GM06990 (cell line): ENCODE measurements at regions not wholly inside any gene's neighbourhood (a gene's known extent, or its start where the extent isn't known, plus 50 kb on each side); places are given as distances from the start of the nearest gene placed in this dataset.
"Not testable (repeated sequence)": the region's sequence is repeated elsewhere in the genome, so short reads cannot be mapped to it uniquely, and the experiment has no call there.

Experiments used
- DNase-seq: peaks from one replicate; pipeline ENCODE4 v3.0.0-alpha.2; 2011; ENCODE audit not compliant: insufficient read length; ENCODE audit errors: extremely low read depth
- H3K27me3 ChIP-seq: replicated peaks from 2 replicates; pipeline ENCODE4 v1.6.0; 2011; ENCODE audit warnings: low read length; ENCODE audit not compliant: control insufficient read depth, insufficient read depth
- H3K36me3 ChIP-seq: 2 replicates; pipeline ENCODE4 v1.5.1; 2011; ENCODE audit warnings: low read length; ENCODE audit not compliant: control insufficient read depth, insufficient read depth
- H3K4me3 ChIP-seq: replicated peaks from 2 replicates; pipeline ENCODE4 v1.5.1; 2011; ENCODE audit warnings: low read depth, mild to moderate bottlenecking, control low read depth, low read length
- TF ChIP-seq, protein P1 (sequence below): IDR thresholded peaks from 2 replicates; pipeline ENCODE4 v1.5.1; 2011; ENCODE audit warnings: low read length, control low read depth, mild to moderate bottlenecking, inconsistent platforms; ENCODE audit not compliant: insufficient read depth, poor library complexity, severe bottlenecking

DNA sequence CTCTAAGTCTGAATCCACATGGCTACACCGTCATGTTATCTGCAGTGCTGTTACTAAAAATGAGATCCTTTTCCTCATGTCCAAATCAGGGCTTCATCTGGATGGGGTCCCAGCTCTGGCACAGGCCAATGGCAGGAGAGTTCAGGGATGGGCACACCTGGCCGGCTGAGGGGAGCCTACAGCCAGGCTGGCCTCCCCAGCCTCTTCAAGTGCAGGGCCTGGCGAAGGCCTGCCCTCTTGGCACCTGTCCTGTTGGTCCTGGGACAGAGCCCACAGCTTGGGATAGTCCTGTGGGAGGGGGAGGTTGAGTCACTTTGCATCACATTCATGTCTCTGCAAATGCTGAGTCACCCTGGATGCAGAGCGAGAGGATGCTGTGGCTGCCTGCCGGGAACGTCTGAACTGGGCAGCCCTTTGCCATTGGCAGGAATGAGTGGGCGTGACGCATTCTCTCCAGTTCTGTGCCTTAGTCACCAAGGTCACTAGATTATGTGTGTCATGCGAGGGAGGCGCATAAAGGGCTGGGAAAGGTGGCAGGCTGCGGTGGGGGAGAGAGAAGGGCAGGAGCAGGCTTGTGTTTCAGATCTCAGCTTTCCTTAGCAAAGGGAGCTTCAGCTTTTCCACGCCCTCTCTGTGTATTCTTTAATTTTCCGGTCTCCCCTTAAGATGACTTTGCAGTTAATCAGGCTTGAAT is 223.2 kb upstream of the ECI2 start:
- Histone ChIP-seq H3K36me3 (no peaks in the 10 kb centered on the region), H3K4me3 (no peak overlapping the region), H3K27me3 (no peaks in the 10 kb centered on the region; the same call in 1 of the 2 replicates)
- TF ChIP-seq, protein P1, sequence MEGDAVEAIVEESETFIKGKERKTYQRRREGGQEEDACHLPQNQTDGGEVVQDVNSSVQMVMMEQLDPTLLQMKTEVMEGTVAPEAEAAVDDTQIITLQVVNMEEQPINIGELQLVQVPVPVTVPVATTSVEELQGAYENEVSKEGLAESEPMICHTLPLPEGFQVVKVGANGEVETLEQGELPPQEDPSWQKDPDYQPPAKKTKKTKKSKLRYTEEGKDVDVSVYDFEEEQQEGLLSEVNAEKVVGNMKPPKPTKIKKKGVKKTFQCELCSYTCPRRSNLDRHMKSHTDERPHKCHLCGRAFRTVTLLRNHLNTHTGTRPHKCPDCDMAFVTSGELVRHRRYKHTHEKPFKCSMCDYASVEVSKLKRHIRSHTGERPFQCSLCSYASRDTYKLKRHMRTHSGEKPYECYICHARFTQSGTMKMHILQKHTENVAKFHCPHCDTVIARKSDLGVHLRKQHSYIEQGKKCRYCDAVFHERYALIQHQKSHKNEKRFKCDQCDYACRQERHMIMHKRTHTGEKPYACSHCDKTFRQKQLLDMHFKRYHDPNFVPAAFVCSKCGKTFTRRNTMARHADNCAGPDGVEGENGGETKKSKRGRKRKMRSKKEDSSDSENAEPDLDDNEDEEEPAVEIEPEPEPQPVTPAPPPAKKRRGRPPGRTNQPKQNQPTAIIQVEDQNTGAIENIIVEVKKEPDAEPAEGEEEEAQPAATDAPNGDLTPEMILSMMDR, result no peak
- no peak for DNase-seq

DNA sequence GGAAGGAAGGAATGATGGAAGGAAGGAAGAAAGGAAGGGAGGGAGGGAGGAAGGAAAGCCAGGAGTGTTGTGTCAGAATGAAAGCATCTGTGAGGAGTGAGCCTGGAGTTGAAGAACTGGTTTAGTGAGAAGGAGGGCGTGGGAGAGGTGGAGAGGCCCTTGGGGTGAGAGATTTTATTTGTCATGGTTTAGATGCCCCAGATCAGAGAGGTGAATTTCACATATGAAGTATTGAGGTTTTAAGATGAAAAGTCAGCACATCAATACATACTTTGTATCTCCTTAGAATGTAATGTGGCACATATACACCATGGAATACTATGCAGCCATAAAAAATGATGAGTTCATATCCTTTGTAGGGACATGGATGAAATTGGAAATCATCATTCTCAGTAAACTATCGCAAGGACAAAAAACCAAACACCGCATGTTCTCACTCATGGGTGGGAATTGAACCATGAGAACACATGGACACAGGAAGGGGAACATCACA is 222.3 kb upstream of the ECI2 start:
- not testable (repeated sequence) for DNase-seq, H3K36me3 ChIP-seq, H3K4me3 ChIP-seq, H3K27me3 ChIP-seq

DNA sequence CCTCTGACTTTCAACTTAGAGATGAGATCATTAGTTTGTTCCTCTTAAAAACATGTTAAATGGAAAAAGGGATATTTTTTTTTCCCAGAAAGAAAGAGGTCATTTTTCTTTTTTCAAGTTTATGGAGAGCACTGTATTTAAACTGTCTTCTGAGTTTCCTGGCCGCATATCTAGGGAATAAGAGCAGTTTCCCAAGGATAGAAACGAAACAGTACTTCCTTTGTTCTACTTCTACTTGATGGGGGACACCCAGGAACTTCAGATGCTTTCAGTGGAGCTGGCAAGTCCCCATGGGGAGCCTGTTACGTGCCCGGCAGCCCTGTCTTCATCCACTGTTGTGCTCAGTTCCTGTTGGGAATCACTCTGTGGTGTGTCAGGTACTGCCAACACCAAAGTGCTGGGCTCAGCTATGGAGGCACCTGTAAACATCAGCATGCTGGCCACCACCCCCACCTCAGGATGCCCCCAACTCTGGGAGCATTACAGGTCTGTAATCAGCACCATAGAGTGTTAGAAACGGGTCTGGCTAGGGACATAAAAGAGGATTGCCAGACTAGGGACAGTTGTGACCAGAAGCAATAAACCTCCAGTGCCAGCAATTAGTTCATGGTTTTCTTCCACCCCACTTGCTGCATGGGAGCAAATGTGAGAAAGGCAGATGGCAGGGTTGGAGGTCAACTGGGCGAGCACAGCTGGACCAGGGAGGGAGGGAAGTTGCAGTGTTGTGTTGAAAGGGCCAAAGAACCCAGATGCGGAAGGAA is 221.7 kb upstream of the ECI2 start:
- TF ChIP-seq, protein P1, result no peak
- Histone ChIP-seq H3K27me3 (no peaks in the 10 kb centered on the region), H3K4me3 (no peak overlapping the region), H3K36me3 (no peaks in the 10 kb centered on the region)
- DNase-seq, result no peak

DNA sequence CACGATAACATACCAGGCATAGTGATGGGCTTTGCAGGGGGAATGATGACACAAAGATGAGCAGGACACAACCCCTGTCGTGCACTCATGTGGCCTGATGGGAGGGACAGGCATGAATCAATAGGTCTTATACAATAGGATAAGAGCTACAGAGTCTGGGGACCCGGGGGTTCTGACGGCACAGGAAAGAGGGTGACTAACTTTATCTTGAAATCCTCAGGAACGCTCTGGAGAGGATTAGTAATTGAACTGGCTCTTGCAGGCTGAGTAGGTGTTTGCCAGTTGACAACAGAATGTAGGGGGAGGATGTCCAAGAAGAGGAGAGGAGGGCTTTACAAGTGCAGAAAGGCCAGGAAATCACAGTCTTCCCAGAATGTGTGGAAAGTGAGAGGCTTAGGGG is 219.9 kb upstream of the ECI2 start:
- no peak overlapping the region for H3K4me3 ChIP-seq
- DNase-seq, result no peak
- no peaks in the 10 kb centered on the region for H3K36me3 ChIP-seq
- H3K27me3 ChIP-seq, result no peaks in the 10 kb centered on the region
- TF ChIP-seq, protein P1, result no peak

DNA sequence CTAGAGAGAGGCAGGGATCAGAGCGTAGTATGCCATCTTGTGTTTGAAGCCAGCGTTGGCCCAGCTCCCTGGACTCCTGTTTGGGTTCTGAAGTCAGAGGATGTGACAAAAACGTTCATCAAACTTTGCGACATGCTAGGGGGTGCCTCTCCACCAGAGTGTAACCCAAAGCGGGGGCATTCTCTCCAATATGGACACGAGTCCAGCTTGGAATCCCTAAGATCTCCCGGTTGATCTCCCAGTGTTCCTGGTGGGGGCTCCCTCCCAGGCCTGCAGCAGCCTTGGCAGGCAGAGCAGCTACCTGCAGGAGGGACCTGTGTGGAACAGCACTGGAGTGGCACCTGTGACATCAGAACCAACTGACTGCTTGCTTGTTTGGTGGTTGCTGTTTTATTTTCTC is 218.8 kb upstream of the ECI2 start:
- TF ChIP-seq, protein P1, result no peak
- no peaks in the 10 kb centered on the region for H3K36me3 ChIP-seq
- no peak overlapping the region for H3K4me3 ChIP-seq
- H3K27me3 ChIP-seq, result no peaks in the 10 kb centered on the region
- no peak for DNase-seq

DNA sequence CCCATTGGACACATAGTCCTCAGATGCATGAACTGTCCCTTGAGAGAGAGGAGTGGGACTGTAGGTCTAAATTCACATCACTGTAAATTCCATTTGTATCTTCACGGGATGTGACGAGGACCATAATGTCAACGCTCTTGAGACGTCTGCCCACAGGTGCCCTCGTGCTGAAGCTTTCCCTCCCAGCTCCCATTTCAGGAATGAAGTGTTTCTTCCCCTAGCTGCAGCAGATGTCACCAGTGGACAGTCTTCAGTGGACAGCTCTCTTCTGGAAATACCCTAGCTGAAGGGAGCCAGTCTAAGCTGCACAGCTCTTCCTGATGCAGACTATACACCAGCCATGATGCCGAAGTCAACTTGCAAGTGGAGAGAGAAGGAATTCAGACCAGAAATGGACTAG is 217.4 kb upstream of the ECI2 start:
- DNase-seq, result no peak
- Histone ChIP-seq H3K27me3 (no peaks in the 10 kb centered on the region), H3K4me3 (no peak overlapping the region)

More for the DNA sequence above, 217.4 kb upstream of the ECI2 start:
- no peaks in the 10 kb centered on the region for H3K36me3 ChIP-seq
- TF ChIP-seq, protein P1, result no peak
